Hematopoietic multipotent progenitor cell treated with erythropoietin and hydrocortisone succinate and interleukin-3 and kit ligand, for 4 days (in vitro differentiated cells): ENCODE measurements at regions not wholly inside any gene's neighbourhood (a gene's known extent, or its start where the extent isn't known, plus 50 kb on each side); places are given as distances from the start of the nearest gene placed in this dataset.

Source experiments
- DNase-seq: peaks from one replicate; pipeline ENCODE4 v3.0.0-alpha.2; 2015

DNA sequence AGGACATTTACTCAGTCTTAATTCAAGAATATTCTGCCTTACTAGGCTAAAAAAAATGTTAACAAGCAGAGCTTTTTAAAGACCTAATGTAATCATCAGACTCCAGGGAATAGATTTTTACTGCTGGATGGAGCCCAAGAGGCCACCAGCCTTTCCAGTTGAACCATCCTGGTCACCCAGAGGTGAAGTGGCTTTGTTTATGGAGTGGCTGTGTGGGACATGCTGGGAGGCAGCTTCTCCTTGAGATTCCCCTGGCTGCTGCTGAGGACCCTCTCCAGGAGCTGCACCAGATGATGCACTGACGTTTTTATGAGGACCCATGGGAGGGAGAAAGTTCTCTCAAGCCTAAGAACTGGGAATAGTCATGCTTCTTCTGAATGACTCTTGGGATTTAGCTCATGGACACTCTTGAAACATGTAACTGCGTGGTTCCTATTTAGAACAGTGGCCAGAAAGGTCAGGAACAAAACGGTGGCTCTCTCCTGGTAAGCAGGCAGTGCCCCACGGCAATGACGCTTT lies 205.9 kb upstream of the MIR17HG start:
- DNase-seq, result no peak

DNA sequence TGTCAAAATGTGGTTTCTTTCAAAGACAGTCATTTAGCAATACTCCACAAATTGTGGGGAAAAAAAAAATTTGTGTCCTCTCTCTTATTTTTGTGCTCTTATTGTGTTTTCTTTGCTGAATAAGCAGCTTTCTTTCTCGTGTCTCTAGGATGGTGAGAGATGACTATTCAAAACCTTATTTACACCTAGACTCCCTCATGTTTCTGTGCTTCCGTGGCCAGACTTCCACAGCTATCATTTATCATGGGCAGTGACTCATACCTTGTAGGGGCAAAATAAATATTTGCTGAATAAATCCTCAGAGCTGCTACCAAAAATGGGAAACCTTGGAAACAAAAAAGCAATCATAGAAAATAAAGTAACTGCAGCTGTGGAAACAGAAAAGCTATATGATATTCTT lies 204.9 kb upstream of the MIR17HG start:
- peak; percentile 11 for DNase-seq

DNA sequence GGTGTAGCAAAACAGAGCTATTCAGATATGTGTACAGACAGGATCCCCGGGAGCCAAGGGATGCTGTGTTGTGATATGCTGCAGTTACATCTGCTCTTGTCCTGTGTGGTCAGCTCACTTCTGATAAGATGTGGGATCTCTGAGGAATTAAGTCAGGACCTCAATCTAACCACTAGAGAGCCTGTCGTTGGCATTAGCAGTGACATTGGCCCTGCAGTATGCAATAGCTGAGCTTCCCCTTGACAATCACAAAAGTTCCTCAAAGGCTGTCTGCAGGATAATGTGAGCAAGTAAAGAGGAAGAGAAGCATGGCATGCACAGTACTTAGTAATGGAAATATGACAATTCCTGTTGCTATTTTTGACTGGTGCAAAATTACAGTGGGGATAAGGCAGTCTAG lies 203.4 kb upstream of the MIR17HG start:
- DNase-seq, result peak; percentile 79

DNA sequence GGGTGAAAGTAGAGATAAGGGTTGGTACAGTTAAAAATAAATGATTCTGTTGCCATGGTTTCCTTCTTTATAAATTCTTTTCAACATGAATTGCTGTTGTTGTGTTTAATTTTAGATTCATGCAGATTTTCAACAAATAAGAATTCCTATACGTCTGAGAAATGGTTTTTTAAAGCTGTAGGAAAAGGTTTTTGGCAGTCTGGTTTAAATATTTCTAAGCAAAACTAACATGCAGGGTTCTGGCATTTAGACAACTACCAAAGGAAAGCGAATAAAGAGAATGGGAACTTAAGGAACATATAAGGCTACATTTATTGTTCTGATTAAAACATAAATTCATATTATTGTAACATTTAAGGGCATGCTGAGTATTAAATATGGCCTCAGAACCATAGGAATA lies 203.0 kb upstream of the MIR17HG start:
- DNase-seq, result no peak

DNA sequence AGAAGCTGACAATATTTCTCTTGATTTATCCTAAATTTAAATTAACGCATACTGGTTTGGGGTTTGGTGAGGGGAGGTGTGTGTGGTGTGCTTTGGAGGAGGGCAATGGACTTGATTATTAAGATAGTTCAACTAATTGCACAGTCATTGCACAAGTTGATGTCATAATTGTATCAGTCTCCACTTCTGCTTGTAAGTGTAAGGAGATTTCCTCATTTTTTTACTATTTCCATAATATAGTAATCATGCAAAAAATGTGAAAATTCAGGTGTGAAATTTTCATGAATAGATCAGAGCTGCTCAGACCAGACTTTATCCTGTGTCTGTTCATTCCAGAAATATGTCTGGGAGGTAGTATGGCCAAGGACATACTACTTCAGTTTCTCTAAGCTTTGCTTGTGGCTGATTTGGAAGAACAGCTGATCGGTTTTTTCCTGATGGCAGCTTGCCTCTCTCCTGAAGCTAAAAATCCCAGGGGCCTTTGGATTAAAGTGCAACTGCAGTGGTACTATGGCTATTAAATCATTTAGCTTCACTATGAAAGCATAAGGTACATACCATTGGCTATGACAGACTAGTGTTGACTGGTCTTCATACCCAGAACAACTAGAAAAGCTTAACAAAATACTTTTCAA lies 201.8 kb upstream of the MIR17HG start:
- DNase-seq, result peak; percentile 29

DNA sequence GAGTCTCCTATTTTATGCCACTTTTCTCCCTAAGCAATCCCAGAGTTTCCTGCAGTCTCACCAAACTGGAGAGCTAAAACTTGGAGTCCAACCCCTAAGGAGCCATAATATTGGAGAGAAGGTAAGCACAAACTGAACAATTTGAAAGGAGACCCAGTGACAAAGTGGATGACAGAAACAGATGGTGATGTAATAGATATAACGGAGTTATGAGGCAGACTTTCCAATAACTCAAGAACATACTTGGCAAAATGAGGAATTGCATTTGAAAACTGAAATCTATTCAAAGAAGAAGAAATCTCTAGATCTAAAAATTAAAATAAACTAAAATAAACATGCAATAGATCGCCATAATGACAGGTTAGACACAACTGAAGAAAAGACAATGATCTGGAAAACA lies 200.9 kb upstream of the MIR17HG start:
- DNase-seq, result no peak

DNA sequence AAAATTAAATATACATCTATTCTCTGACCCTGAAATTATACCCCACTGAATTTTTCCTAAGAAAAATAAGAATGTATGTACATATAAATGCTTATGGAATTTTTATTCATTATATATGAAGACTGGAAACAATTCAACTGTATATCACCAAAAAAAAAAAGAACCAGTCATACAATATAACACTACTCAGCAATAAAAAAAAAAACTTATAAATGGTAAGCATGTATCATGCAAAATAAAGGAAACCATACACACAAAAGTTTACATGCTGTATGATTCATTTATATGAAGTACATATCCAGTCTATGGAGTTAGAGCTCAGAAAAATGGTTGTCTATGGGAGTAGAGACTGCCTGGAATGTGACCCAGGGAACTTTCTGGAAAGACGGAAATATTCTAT lies 199.4 kb upstream of the MIR17HG start:
- DNase-seq, result no peak

DNA sequence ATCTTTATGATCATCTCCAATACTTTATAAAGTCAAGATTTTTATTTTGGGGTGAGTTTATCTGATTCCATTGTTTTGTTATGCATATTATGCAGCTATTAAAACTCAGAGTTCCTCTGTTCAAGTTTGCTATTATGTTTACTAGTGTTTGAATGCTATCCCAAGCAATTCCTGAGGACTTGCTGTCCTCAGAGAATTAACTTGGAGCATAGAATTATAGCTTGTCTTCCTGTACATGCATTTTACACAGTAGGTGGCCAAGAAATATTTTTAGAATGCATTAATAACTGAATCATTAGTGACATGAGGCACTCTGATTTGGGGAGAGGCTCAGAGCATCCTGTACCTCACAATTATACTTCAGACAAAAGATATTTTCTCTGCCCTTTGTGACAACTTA lies 195.6 kb upstream of the MIR17HG start:
- DNase-seq, result no peak

DNA sequence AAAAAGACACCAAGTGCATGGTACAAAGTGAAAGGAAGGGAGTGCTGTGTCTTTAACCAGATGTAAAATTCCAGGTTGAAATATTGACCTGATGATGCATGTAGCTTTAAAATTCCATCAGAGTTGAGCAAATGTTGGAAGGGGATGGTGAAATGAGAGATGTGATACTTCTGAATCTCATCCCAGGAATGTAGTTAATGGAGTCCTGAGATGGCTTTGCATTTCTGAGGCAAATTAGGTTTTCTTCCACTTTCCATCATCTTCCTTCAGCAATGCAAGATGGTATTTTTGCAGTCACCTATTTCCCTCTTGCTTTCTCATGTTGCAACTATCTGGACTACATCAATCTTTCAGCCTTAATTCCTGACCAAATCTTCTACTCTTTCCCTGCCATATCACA lies 194.1 kb upstream of the MIR17HG start:
- DNase-seq, result no peak

DNA sequence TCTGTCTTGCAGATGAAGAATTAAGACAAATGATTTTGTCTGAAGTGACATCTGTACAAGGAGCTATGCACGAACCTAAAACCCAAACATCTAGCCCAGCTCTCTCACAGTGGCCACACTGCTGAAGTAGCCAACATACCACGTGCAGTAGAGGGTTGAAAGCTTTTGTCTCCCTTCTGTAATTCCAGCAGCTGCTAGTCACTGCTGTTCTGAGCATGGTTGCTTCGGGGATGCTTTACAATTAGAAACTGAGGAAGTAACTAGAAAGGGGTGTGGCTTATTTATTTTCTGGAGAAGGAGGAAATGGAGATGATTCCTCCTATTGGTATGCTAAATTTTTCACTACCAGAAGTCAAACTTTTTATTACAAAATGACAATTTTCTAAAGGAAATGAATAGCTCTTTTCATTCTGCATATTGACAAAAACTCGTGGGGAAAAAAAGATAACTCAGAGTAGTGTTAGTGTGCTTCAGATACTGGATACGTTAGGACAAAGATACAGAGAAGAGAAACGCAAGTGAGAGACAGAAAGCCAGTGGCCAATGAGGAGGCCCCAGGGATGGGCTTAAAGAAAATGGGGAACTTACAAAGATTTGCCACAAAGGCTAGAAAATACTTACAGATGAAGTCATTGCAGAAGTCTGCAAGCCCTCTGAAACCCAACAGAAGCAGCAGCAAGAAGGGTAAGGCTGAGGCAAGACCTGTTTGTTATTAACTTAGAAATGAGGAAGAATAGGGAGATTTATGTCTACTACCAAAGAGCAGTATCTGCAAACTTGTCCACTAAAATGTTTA lies 192.7 kb upstream of the MIR17HG start:
- peak; percentile 76 for DNase-seq

DNA sequence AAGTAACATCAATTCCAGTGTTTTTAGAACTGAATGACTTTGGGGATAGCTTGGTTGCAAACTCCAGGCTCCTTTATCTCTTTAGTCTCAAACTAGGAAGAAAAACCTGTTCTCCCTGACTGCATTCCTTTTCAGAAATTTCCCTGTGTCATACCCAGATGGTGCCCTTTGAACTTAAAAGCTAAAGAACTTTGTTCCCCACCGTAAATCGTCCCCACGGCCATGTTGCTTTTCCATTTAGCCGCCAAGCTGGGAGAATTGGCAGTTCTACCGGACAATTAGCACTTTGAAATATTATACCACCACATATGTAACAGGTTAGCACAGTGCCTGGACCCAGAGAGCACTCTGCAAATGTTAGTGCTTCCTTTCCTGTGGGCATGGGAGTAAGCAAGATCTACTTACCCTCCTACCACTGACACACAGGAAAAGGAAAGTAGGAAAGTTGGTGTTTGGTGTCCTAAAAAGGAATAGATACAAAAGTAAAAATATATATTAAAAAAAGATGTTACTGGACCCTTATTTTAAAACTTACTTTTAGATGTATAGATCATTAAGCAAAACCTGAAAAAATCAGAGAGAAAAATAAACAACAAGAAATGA lies 191.9 kb upstream of the MIR17HG start:
- no peak for DNase-seq

DNA sequence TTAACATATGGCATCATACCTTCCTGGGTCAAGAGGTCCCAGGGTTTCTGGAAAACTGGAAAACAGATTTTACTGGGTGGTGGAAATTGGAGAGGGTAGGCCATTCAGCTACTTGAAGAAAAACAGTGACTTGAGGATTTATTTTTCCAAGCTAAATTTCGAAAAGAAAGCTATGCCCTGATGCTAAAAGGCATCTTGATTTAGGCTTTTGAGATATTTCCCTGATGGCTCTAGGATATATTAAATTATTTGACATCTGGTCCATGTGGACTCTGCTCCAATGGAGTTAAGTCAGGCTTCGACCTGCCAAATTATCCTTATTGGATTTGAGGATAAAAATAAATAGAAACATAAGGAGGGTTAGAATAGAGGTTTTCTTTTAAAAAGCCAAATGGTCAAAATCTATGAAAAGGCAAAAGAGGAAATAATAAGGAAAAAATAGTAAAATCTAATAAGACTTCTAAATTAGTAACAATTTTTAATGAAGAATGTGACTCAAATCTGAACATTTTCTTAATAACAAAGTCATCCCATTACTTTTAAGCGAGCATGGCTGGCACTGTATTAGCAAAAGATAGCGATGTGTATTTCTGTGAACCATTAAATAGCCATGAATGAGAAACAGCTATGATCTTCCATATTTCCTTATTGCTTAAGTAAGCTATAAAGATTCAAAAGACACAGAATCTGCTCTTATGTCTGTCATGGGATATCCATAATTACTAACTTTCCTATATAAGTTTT lies 190.0 kb upstream of the MIR17HG start:
- no peak for DNase-seq

DNA sequence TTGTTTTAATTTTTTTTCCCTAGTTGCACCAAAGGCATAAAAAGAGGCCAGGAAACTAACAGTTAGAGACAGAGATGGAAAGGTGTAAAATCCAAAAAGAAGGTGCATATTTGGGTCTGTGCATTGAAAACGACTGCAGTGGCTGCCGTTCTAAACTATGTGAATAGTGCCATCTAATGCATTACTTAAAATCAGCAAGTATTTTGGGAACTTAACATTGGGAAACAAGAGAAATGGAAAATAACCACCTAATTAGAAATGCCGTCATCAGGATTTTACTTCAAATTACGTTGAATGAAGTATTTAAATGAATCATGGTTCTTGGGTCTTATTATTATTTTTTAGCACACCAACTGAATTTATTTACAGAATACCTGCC lies 189.5 kb upstream of the MIR17HG start:
- DNase-seq, result peak; percentile 62

DNA sequence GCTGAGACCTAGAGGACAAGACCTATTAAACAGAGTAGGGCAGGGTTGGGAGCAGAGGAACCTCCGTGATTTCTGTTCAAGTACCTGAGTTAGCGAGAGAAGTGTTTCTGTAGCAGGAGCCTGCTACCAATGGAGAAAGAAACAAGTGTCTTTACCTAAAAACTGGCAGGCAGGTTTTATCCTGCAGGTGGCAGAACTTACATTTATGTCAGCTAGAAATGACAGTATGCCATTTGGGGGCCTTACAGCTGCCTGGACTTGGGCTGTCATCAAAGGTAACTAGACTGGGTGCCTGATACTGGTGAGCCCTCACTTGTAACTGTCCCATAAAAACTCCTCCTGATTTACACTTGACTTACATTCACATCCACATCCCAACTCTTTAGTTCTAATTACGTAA lies 185.3 kb upstream of the MIR17HG start:
- peak; percentile 53 for DNase-seq

DNA sequence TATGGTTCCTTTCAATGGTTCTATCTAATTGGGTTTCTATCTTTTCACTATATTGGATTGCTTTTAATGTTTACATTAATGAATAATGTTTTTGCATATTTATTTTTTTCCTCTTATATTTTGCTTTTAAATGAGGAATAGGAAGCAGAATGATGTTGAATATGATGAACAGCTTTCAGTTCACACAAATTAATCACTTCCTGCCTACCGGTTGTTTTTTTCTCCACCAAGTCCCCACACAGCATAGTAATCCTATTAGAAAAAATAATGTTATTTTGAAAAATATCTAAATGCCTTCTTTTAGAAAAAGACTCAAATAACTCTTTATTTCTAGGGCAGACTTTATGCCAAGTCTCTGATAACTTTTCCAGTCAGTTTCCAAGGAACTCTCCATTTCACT lies 184.9 kb upstream of the MIR17HG start:
- no peak for DNase-seq

DNA sequence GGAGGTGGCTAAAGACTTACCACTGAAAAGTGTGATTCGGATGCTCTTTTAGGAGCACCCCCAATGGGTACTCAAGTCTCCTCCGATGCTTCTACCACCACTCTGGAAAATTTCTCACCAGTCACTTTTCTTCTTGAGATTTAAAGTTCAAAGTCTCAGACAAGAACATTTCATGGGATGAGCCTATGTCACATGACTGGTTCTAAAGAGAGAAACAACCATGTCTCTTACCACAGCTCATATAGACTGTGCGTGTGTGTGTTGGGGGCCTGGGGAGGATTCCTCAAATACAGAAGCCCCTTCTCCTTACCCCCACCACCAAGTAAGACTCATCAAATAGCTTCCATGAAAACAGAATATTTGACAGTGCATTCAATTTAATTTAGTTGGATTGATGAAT lies 181.7 kb upstream of the MIR17HG start:
- no peak for DNase-seq

DNA sequence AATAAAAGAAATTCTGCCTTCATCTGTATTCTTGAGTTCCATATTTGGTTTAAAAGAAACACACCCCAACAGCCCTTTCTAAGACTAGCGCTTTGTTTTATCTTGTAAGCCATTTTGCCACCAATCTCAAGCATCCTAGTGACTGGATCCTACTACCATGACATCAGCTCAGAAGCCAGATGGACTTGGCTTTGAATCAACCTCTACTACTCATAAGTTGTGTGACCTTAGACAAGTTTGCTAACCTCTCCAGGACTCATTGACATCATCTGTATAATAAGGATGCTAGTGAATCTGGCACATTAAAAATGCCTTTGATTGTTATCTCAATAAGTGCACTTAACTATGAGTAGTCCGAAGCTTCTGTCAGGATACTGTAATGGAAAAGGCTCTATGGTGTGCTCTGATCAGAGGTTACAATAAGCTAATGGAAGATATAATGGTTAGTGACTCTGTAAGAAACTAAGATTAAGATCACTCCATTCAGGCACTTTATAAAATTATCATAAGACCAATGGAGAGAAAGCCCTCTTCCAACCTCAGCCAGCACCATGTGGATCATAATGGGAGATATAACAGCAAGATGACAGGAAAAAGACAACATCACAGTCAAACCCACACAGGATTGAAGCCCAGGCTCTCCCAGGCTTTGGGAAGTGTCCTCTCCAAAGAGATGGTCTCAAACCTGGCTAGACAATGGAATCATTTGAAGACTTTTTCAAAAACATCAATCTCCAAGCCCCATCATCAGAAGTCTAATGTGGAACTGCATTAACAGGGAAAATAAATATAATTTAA lies 180.6 kb upstream of the MIR17HG start:
- DNase-seq, result no peak

DNA sequence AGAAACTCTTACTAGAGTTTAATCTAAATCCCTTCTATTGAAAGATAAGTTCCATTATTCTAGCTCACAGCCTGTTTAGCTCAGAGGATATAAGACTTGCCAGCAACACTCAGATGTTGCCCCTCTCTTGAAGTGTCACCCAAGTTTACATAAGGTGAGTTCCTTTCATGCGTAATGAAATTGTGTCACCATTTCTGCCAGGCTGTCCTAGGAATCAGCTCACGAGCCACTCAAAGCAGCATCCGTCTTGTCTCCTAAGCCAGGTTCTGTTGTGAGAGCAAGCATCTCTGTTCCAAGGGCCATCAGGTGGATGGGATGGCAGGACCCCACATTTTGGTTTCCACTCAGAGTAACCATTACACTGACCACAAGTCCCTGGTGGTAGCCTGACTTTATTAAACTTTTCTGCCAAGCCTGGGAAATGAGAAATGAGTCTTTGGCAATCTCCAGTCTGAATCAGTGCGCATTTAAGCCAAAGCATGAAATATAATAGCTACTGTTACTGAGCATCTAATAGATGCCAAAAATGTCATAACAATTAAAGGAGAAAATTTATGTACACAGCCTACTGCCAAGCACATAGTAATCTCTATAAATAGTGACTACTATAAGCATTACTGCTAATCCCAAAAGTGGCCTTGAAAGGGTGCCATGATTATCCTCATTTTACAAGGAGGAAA lies 179.6 kb upstream of the MIR17HG start:
- DNase-seq, result no peak

DNA sequence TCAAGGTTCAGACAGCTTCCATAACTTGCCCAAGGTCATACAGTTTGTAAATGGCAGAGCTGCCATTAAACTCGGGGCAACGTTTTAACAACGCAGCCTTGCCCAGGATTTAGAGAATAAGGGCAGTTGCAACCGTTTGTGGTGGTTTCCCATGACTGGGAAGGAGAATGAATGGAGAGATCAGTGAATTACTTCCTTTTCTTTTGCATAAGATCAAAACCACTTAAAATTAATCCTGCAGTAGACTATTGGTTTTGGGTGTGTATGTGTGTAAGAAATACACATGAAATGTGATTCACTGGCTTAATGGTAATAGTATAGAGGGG lies 179.1 kb upstream of the MIR17HG start:
- no peak for DNase-seq

DNA sequence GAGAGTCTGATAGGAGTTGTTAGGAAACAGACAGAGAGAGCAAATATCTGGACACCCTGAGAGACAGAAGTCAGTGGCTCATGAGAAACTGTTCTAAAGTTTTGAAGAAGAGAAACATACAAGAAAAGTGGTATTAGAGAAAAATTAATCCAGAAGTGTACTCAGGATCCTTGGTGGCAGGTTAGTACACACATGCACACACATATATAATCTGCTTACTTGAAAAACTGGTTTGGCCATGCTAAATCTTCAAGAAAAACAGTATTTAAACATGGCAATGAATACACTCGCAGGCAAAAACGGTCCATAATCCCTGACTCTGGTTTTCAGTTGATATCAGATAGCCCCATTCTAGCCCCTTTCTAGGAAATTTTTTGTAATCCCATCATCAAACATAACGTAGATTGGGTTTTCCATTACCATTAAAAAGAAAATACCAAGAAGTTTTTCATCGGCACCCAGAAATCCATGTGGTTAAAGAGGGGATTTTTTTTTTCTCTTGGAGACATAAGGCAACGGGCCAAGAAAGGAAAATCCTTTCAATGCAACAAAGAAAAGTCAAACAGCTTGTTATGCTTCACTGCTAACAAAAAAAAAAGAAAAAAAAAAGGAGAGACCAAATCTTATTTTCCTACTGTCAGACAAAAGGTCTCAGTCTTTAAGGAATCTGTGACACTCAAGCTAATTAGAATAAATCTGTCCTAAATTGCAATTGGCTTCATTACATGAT lies 178.0 kb upstream of the MIR17HG start:
- DNase-seq, result no peak

DNA sequence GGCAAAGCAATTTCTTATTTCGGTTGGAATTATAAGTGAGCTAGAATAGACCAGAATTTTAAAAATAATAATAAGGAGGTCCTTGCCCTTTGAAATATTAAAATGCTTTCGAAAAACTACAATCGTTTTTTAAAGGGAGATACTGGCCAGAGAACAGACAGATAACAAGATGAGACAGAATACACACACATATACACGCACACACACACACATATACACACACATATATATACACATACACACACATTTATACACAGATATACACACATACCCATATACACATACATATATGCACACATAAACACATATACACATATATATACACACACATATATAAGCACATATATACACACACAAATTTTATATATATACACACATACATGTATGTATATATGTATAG lies 175.3 kb upstream of the MIR17HG start:
- DNase-seq, result no peak
